Nucleus accumbens (tissue), 56 donors: ENCODE measurements at regions not wholly inside any gene's neighbourhood (a gene's known extent, or its start where the extent isn't known, plus 50 kb on each side); places are given as distances from the start of the nearest gene placed in this dataset.

ENCODE experiments used
- DNase-seq, 56 donors: peaks; one replicate each; lab custom pipeline; 2025; lab: John Stamatoyannopoulos, UW

DNA sequence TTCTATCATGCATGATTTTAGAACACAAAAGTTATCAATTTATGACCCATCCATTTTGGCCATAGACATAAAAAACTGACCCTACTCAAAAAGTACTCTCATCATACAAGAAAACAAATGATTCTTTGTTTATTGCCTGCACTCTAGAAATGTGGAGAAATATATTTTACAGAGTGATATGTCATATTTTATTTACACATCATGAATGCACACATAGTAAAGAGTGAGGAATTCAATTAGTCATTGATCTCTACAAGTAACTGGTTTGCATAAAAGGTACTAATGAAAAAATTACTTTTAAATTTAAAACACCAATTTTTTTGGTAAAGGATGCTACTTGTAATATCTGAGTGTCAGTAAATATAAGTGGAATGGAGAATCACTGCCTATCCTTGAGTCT is 242.5 kb upstream of the FAT4 start:
- DNase-seq = no peak

DNA sequence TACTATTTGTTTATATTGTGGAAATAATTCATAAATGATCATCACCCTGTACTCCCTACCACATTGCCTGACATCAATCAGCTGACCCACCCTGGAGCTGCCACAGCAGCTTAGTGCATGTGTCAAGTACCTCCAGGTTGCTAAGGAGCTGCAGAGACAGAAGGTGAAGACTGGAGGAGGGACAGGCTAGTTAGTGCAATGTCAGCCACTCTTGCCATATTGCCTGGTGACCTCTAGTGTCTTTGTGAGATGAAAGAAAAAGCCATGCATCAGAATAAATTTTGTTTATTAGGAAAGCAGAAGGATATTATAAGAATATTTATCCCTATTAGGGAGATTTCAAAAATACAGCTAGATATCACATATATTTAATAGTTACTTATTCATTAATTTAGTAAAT is 243.9 kb upstream of the FAT4 start:
- no peak for DNase-seq

GRCh38 chr4:125062115-125063050 is 252.4 kb upstream of the FAT4 start:
- DNase-seq = no peak

- DNase-seq = no peak
These were observed 254.4 kb upstream of the FAT4 start for GRCh38 chr4:125060376-125060775.

DNA sequence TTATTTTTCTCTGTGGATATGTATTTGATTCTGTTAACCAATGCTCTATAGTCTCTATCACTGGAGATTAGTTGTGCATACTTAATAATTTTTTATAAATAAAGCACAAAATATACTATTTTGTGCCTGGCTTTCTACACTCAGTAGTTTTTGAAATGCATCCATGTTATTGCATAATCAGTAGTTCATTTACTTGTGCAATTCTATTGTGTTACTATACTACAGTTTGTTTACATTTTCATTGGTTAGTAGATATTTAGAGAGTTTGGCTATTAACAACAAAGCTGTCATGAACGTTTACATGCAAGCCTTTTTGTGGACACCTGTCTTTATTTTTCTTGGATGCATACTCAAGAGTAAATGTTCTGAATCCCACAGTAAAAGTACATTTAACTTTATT is 265.0 kb upstream of the FAT4 start:
- no peak for DNase-seq

DNA sequence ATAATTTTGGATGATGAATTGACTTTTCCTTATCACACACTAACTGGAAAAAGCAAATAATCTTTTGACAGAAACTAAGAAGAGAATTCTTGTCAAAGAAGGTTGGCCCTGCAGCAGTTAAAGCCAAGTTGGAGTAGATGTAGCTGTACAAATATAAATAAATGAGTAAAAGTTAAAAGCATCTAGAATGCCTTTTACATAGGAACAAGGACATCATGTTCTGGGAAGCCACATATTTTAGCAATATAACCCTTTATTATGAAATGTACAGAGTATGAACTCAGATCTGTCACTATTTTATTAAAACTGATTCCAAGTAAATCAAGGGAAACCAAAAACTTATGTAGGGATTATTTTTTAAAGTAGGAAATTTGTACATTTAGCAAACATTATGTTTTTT is 269.4 kb upstream of the FAT4 start:
- DNase-seq = no peak

DNA sequence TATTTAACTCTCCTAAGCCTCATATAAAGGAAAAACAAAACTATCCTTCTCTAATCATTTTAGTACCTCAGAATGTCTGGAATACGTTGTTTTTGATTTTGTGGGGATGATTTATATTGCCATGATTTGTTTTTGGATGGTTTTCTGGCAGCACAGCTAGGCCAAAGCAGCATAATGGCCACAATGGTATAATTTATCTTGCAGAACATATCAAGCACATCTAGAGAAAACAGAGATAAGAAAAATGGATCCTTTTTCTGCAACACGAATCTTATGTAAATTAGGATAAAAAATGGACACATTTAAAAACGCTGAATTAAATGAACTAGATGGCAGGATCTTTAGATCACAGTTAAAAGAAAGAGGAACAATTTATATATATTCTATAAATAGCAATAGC is 269.9 kb upstream of the FAT4 start:
- DNase-seq = no peak

GRCh38 chr4:125043486-125043885 is 271.3 kb upstream of the FAT4 start:
- DNase-seq = no peak

DNA sequence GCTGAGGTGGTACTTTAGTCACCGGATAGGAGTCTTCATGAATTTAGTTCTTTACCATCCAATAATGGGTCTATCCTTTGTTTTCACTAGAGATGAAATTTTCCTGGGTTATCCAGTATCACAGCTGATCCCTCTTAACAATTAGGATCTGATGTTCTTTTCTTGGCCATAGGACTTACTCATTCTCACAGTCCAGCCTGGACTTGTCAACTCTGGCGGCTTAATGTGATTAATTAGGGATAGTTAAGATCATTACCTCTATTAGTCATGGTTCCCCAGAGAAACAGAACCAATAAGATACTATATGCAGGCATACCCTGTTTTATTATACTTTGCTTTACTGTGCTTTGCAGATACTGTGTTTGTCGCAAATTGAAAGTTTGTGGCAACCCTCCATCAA is 272.7 kb upstream of the FAT4 start:
- no peak for DNase-seq

DNA sequence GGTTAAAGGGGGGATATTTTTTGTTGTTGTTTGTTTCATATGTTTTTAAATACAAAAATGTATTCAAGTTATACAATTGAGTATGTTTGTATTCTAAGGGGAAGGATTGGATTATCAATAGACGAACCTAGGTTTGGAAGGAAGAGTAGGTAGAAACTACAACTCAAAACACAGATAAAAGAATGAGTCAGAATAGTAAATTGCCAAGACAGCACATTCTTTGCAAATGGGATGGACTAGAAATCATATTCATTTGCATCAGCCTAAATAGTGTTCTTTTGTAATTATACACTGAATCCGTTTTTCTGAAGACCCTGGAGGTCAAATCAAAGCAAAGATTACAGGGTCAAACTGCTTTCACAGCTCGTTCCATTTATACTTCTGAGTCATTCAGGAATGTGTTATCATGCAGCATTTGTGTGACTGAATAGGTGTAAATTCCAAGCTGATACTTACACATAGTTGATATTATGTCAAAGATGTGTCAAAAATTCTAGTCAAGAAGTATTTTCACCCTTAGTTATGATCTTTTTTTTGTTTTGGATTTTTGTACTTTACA is 273.3 kb upstream of the FAT4 start:
- DNase-seq = no peak

DNA sequence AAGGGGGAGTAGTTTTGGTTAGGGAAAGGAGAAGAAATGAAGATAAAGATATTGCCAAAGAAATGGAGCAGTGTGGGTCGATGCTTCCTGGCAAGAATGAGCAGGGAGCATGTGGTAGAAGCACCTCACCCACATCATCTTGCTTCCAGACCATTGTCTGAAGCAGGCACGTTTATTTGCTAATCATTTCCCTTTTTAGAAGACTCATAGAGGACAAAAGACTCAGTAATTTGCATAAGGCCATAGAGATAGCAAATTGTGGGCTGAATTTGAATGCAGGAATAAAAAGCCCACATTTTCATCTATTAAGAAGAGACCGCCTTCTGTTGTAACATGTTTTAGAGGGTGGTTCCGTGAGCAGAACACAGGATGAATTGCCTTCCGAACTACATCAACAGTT is 275.2 kb upstream of the FAT4 start:
- no peak for DNase-seq

DNA sequence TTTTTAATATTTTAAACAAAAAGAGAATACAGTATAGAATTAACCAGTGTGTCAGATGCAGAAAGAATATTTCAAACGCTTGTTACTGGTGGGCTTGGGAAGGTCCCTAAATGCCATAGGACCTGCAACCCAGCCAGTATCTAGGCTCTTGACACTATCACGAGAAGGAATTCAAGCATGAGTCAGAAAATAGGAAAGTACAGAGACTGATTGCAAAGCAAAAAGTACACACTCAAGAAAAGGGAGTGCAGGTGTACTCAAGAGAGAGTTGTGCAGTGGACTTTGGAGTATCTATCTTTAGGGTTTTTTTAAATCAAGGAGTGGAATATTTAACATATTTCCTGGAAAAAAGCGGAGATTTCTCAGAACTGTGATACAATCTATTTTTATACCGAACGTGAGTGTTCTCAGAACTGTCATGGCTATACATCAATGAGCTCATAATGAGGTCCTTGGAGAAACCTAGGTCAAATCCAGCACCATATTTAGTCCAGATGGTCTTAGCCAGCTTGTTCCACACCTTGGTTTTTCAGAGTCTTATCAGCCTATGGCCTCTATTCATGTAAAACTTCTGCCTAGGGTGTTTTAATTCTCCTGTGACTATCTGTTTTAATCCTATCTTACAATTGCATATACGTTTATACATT is 291.8 kb upstream of the FAT4 start:
- no peak for DNase-seq

GRCh38 chr4:125021189-125021588 is 293.6 kb upstream of the FAT4 start:
- no peak for DNase-seq

DNA sequence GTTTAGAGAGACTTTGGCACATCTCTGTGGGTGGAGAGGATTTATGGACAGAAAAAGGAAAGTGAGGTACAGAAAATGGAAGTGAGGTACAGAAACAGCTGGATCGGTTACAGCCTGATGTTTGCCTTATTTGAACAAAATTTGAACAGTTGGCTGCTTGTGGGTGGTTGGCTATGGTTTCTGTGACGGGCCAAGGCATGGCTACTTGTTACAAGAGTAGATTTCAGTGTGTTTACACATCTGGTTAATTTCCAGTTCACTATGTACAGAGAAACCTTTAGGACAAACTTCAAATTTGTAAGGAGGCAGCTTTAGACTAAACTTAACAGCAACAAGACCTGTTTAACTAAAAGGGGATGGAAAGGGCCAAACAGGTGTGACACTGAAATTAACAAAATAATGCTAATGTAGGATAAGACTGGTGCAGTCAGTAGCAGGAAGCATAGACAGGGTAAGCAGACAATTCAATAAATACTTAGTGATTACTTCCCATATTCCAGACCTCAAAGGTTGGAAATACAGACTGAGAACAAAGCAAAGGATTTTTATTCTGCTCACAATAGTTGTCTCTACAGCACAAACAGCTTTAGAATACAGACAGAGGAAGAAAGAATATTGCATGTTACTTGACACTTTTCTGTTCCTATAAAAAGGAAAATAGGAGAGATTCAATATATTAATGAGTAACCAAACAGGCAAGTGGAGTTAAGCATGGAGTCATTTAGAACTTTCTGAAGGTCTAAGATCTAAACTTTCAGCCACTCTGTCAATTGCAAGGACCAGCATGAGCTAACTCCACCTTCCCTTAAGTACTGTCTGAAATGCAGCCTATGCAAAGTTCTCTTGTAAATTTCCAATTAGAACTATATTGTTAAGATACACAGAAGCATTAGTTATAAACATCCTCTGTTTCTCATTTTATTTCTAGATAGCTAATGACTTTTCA is 294.4 kb upstream of the FAT4 start:
- no peak for DNase-seq

DNA sequence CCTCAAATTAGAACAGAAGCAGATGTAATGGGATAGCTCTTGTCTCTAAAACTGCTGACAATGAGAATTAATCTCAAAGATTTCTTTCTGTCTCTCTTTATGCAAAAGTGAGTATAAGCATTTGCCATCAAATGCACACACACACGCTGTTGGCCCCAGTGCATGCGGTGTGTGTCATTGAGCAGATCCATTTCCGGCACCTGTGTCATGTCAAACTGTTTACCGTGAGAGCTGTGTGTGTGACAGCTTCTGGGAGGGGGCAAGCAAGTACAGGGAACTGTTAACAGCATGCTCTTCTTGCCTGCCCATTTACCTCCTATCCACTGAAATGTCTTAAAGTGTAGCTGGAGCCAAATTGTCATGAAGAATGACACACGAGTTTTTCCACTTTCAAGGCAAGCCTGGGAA is 297.9 kb upstream of the FAT4 start:
- no peak for DNase-seq

DNA sequence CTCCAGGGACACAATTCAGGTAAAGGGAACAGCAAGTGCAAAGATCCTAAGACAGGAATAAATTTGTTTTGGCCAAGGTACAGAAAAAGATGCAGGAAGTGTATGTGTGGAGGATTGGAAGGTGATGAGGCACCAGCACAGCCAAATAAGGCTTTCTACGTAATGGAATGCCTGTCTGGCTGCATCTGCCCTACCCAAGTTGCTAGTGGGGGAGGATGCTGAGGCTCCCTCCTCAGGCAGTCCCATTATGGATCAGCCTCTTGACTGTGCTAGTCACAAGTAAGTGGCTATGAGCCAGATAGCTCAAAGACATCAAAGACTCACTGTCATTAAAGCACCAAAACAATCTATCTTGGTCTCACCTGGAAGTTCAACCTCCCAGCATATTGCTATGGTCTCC is 300.9 kb upstream of the FAT4 start:
- no peak for DNase-seq

DNA sequence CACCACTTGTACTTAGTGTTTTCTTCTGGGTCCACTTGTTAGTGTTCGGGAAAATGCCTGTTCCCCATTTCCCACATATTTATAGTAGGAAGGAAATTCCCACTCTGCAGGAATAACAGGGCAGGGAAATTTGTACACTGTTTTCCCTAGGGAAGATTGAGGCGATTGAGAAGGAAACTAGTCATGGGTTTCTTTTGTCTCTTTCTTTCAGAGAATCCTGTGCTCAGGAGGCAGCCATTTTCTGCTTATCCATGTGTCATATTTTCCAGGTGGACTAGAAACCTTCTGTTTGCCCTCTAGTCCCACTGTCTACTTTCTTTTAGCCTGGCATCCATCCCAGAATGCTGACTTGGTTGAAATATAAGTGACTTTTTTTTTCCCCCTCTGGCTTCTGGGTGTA is 299.1 kb upstream of the ANKRD50 start:
- no peak for DNase-seq

- no peak for DNase-seq
These were observed 298.4 kb upstream of the ANKRD50 start for GRCh38 chr4:125010796-125011503.

- DNase-seq = no peak
These were observed 296.1 kb upstream of the ANKRD50 start for GRCh38 chr4:125008676-125009075.

DNA sequence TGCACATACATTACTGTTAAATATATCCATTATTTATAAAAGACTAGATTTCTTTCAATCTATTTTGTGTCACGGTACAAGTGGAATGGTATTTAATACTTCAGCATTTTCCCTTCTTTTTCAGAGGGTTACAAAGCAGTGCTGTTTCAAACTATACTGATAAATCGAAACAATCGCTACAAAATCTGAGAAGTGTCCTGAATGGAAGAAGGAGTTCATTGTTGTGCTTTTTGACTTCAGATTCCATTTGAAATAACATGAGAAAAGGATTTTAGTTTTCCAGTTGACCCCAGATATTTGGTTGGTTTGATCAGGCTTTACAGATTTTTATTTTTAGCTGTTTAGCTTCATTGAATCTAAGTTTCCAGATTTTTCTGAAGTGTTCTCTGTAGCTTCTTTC is 292.1 kb upstream of the ANKRD50 start:
- DNase-seq = no peak
